Activated naive CD8-positive, alpha-beta T cell treated with anti-CD3 and anti-CD28 coated beads, Interleukin-2, amount 50 U/mL, for 16 hours (primary cell): ENCODE measurements at regions not wholly inside any gene's neighbourhood (a gene's known extent, or its start where the extent isn't known, plus 50 kb on each side); places are given as distances from the start of the nearest gene placed in this dataset.

ENCODE experiments used
- DNase-seq: peaks from one replicate; pipeline ENCODE4 v3.0.0-alpha.2; 2020; ENCODE audit warnings: low read depth, low spot score

- no peak for DNase-seq
Measured at GRCh38 chr14:38774162-38774561, 328.9 kb downstream of the SEC23A start.

GRCh38 chr14:38770251-38770650 is 332.8 kb downstream of the SEC23A start:
- no peak for DNase-seq

- no peak for DNase-seq
Measured at GRCh38 chr14:38762845-38763244, 340.2 kb downstream of the SEC23A start.

- no peak for DNase-seq
Measured at GRCh38 chr14:38762426-38762825, 340.6 kb downstream of the SEC23A start.

- no peak for DNase-seq
Measured at GRCh38 chr14:38761033-38761432, 342.0 kb downstream of the SEC23A start.

GRCh38 chr14:38758661-38759060 is 344.4 kb downstream of the SEC23A start:
- no peak for DNase-seq

GRCh38 chr14:38755036-38755435 is 348.0 kb downstream of the SEC23A start:
- no peak for DNase-seq

- DNase-seq = no peak
Measured at GRCh38 chr14:38752750-38753149, 350.3 kb downstream of the SEC23A start.

GRCh38 chr14:38752341-38752740 is 350.7 kb downstream of the SEC23A start:
- DNase-seq = no peak

GRCh38 chr14:38751459-38751858 is 351.6 kb downstream of the SEC23A start:
- DNase-seq = no peak

- no peak for DNase-seq
Measured at GRCh38 chr14:38749936-38750335, 353.1 kb downstream of the SEC23A start.

GRCh38 chr14:38745861-38746260 is 357.2 kb downstream of the SEC23A start:
- no peak for DNase-seq

GRCh38 chr14:38743966-38744584 is 359.0 kb downstream of the SEC23A start:
- DNase-seq = no peak

GRCh38 chr14:38737686-38738407 is 365.2 kb downstream of the SEC23A start:
- DNase-seq = no peak

- DNase-seq = no peak
Measured at GRCh38 chr14:38735005-38735404, 368.0 kb downstream of the SEC23A start.

GRCh38 chr14:38731962-38732361 is 371.1 kb downstream of the SEC23A start:
- no peak for DNase-seq

GRCh38 chr14:38730420-38730819 is 372.6 kb downstream of the SEC23A start:
- DNase-seq = no peak

- no peak for DNase-seq
Measured at GRCh38 chr14:38727731-38728130, 375.3 kb downstream of the SEC23A start.

GRCh38 chr14:38724621-38725020 is 378.4 kb downstream of the SEC23A start:
- no peak for DNase-seq

- DNase-seq = no peak
Measured at GRCh38 chr14:38723959-38724358, 379.1 kb downstream of the SEC23A start.

- DNase-seq = no peak
Measured at GRCh38 chr14:38723277-38723676, 379.8 kb downstream of the SEC23A start.

GRCh38 chr14:38721822-38722431 is 381.1 kb downstream of the SEC23A start:
- no peak for DNase-seq

- no peak for DNase-seq
Measured at GRCh38 chr14:38718519-38718918, 384.5 kb downstream of the SEC23A start.
